Cardiac fibroblast (primary cell): ENCODE measurements at regions not wholly inside any gene's neighbourhood (a gene's known extent, or its start where the extent isn't known, plus 50 kb on each side); places are given as distances from the start of the nearest gene placed in this dataset.

Source experiments
- DNase-seq, 2 donors: peaks; one replicate each; pipeline versions ENCODE4 v3.0.0 to v3.0.0-alpha.2; 2010; ENCODE audit warnings: low read depth in 2 of 2
- H3K4me3 ChIP-seq, 2 donors: replicated peaks in 1 of 2; 1 replicate in 1 of 2; 2 replicates in 1 of 2; pipeline ENCODE4 v1.5.1; 2011; ENCODE audit warnings: low read depth in 2 of 2, low read length in 2 of 2, mild to moderate bottlenecking in 2 of 2, moderate library complexity in 1 of 2
- TF ChIP-seq, protein P1 (sequence below): IDR thresholded peaks from one replicate; pipeline ENCODE4 v1.5.1; 2011; ENCODE audit warnings: low read depth, mild to moderate bottlenecking, low read length, inconsistent platforms

DNA sequence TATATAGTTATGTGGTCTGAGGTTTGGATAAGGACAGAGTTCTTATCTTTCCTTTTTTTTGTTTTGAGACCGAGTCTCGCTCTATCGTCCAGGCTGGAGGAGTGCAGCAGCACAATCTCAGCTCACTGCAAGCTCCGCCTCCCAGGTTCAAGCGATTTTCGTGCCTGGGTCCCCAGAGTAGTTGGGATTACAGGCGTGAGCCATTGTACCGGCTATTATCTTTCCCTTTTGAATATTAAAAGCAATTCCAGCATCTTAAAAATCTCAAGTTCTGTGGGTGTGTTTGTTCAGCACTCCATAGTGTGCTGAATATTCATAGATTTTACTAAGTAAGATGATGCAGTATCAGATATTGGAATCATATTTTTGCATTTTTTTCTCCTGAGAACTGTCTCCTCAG, 404.4 kb upstream of the RGS6 start:
- TF ChIP-seq, protein P1, sequence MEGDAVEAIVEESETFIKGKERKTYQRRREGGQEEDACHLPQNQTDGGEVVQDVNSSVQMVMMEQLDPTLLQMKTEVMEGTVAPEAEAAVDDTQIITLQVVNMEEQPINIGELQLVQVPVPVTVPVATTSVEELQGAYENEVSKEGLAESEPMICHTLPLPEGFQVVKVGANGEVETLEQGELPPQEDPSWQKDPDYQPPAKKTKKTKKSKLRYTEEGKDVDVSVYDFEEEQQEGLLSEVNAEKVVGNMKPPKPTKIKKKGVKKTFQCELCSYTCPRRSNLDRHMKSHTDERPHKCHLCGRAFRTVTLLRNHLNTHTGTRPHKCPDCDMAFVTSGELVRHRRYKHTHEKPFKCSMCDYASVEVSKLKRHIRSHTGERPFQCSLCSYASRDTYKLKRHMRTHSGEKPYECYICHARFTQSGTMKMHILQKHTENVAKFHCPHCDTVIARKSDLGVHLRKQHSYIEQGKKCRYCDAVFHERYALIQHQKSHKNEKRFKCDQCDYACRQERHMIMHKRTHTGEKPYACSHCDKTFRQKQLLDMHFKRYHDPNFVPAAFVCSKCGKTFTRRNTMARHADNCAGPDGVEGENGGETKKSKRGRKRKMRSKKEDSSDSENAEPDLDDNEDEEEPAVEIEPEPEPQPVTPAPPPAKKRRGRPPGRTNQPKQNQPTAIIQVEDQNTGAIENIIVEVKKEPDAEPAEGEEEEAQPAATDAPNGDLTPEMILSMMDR = no peak
- H3K4me3 ChIP-seq = no peak overlapping the region
- no peak for DNase-seq

- DNase-seq = peak; percentile 85 to 91
- no peak overlapping the region for H3K4me3 ChIP-seq
- TF ChIP-seq, protein P1 = no peak
Observed at GRCh38 chr14:71529848-71530247, 402.4 kb upstream of the RGS6 start.

DNA sequence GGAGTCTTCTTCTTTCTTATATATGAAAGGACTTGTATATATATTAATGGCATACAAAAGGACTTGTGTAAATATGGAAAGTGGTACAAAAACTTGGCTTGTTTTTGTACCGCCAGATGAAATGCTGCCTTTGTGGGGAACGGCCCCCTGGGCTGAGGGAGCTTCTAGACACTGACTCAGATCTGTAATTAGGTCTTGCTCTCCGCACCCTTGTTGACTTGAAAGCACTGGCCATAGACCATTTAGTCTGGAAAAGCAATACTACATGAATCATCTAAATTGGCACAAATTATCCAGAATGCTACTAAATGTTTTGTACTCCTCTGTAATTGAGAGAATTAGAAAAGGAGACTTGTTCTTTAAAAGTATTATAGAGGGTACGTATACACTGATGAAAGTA, 399.9 kb upstream of the RGS6 start:
- TF ChIP-seq, protein P1 = no peak
- peak; percentile 36 to 86 for DNase-seq

DNA sequence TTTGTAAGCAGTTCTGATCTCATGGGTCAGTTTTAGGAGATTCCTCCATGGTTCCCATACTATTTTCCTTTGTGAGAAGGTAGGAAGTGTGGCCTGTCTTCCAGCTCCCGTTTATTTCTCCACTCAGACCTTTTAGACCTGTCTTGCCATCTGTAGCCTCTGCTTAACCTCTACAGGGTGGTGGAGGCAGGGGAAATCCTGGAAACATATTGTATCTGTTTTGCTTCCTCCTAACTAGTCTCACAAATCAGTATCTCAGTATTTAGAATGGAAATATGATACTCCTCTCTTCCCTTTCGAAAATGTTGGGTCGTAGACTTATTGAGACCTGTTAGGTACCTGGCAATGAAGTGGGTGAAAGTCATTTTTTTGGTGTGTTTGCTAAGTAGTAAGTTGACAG, 399.4 kb upstream of the RGS6 start:
- TF ChIP-seq, protein P1 = no peak
- no peak for DNase-seq
- no peak overlapping the region for H3K4me3 ChIP-seq

More for the DNA sequence above, 399.9 kb upstream of the RGS6 start:
- no peak overlapping the region for H3K4me3 ChIP-seq

GRCh38 chr14:71533390-71533789, 398.8 kb upstream of the RGS6 start:
- DNase-seq = peak; percentile 39 to 45
- TF ChIP-seq, protein P1 = no peak
- no peak overlapping the region for H3K4me3 ChIP-seq

- TF ChIP-seq, protein P1 = no peak
- no peak overlapping the region for H3K4me3 ChIP-seq
- no peak for DNase-seq
Observed at GRCh38 chr14:71533800-71534199, 398.4 kb upstream of the RGS6 start.

DNA sequence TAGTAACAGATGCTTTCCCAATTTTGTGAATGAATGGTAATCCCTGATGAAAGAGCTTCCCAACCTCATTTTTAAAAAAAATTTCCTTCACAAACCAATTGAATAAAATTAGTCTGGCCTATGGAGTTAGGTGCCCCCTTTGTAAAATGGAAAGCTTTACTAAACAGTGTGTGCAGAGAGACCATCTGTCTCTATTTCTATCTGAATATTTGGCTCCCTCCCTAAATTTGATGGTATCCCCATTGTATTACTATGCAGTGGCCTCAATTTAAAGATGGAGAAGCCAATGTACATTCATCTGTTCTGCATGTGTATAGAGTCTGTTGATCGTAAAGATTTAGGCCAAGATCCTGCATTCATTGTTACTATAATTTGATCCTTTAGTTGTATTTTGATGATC, 397.7 kb upstream of the RGS6 start:
- DNase-seq = no peak
- H3K4me3 ChIP-seq = no peak overlapping the region
- TF ChIP-seq, protein P1 = no peak
